IPS-NIHi7 (cell line): ENCODE measurements at regions not wholly inside any gene's neighbourhood (a gene's known extent, or its start where the extent isn't known, plus 50 kb on each side); places are given as distances from the start of the nearest gene placed in this dataset.
"Not testable (repeated sequence)": the region's sequence is repeated elsewhere in the genome, so short reads cannot be mapped to it uniquely, and the experiment has no call there.

ENCODE experiments used
- DNase-seq: peaks from one replicate; pipeline ENCODE4 v3.0.0; 2012; ENCODE audit warnings: mixed read lengths; ENCODE audit errors: extremely low spot score

DNA sequence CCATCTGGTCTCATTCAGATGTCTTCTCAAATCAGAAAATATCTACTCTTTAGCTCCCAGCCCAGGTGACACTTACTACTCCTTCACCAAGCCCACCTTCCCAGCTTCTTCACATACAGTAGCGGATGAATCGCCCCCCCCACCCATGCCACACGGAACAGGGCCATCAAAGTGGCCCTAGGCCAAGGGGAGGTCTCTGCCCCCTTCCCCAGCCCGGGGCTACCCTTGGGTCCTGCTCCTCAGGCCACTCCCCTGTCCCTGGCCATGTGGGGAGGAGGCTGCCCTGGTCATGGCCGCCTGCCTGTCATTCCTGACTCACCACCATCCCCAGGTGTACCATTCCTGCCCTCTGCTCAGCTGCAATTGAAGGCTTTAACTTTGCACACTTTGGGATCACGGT, 142.8 kb downstream of the NECTIN1 start:
- DNase-seq: no peak

GRCh38 chr11:119585043-119585781, 143.8 kb downstream of the NECTIN1 start:
- peak; percentile 76 for DNase-seq

DNA sequence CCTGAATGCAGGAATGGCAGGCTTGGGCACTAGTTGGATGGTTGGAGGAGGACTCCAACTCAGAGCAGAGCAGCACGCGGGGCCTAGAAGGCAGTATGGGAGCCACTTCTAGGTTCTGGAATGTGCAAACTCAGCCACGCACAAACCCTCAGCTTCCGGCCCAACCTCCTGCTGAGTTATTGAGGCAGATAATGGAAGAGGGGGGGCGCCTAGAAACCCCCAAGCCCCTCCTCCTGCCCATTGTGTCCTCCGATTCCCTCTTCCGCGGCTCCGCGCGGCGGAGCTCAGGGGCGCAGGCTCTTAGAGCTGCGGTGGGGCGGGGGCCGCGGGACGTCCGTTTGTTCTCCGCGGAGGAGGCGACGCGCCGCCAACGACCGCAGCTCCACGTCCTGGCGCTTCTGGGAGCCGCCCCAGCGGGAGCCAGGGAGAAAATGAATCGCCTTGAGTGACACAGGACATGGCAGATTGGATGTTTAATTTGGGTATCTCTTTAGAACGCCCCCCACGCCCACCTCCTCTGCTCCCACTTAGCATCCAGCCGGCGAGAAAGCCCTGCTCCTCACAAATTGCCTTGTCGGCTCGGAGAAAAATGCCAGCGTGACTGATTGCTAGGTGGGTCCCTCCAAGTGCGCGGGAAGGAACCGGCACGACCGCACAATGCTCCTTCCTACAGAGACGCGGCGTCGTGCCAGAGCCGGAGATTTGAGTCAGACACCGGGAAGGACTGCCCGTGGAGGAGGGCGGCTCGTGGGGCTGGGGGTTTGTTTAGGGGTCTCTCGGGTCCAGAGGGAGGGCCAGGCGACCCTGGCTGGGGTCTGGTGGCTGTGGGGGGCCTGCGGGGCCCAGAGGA, 144.6 kb downstream of the NECTIN1 start:
- DNase-seq: peak; percentile 82

DNA sequence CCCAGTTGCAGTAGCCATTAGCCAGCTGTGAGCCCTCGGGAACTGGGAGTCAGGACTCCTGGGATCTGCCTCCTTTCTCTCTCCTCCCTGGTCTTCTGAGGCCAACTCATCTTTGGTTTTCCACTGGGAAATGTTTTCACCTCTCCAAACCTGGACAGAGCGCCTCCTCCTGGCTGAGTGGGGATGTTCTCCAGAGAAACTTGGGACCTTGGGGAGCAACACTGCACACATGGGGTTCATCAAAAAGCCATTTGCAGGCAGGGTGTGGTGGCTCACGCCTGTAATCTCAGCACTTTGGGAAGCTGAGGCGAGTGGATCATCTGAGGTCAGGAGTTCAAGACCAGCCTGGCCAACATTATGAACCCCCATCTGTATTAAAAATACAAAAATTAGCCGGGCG, 145.4 kb downstream of the NECTIN1 start:
- no peak for DNase-seq

GRCh38 chr11:119581396-119581795, 147.6 kb downstream of the NECTIN1 start:
- not testable (repeated sequence) for DNase-seq

GRCh38 chr11:119580751-119581150, 148.2 kb downstream of the NECTIN1 start:
- DNase-seq: no peak

- no peak for DNase-seq
These were observed 148.9 kb downstream of the NECTIN1 start for GRCh38 chr11:119580081-119580480.

DNA sequence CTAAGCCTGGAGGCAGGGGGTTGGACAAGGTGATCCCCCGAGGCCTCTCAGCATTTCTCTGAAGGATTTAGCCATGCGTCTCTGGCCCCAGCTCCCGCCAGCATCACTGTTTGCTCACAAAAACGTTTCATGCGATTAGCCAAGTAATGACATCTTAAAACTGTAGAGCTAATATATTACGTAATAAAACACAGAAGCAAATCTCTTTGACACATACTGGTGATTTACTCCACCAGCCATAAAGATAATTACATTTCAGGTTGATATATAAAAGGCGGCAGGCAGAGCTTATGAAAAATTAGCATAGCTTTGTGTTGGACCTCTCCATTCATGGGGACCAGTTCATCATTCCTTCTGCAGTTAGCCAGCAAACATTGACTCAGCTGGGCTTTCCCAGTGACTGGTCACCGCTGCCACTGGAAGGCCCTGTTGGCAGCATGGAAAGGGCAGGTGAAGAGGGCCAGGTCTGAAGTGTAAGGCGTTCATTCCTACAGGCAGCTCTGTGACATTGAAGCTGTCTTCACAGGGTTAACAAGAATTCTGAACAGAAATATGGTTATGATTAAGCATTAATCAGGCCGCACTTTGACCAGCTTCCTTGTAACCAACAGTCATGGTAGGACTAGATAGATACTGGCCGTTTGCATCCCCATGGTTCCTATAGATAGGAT, 150.3 kb downstream of the NECTIN1 start:
- no peak for DNase-seq

DNA sequence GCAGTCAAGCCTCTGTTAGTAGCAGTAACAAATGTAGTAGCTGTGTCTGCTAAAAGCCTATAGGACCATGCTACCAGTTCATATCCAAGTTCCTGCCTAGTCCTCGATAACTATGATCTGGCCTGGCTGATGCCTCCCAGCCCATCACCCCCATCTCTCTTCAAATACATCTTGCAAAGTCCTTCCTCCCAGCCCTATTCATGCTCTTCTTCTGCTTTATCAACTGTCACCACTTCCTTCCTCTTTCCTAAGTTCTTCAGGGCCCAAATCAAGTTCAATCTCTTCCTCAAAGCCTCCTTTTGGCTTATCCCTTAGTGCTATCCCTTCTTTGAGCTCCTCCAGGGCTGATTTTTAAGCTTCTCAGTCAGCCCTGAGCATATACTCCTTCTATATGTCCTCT, 150.9 kb upstream of the THY1 start:
- no peak for DNase-seq

DNA sequence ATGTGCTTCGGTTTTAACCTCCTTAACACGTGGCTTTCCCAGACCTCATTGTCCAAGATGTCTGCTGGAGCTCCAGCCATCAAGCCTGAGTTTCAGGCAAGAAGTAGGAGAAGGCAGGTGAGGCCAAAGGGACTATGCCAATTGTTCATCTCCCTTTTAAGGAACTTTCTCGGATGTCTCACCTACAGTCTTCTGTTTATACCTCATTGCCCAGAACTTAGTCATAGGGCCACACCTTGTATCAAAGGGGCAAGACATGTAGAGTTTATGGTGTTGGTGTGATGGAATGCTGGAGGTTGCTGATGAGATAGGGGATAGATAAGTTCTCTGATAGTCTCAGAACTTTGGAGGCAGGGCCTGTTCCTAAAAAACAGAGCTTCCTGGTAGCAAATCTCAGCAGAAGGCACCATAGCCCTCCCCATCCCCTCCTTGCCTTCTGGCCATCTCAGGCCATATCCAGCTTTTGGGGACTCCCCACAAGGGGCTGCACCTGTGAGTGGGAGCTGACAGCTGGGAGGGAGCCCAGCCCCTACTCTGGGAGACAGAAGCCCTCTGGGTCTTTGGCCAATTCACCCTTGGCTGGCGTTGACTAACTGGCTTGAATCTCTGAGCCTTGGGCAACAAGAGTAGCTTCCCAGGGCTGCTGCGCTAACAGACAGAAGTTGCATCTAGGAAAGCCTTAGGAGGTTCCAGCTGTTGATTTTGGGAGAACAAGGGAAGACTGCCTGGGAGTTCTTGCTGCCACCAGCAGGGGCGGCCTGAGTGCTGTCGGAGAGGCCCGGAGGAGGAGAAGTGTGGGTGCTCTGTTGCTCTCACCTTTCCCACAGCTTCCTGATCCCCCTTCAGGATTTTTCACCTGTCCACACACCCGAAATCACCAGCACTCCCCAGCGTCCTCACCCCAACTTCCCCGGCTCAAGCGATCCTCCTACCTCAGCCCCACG, 149.8 kb upstream of the THY1 start:
- DNase-seq: peak; percentile 36

DNA sequence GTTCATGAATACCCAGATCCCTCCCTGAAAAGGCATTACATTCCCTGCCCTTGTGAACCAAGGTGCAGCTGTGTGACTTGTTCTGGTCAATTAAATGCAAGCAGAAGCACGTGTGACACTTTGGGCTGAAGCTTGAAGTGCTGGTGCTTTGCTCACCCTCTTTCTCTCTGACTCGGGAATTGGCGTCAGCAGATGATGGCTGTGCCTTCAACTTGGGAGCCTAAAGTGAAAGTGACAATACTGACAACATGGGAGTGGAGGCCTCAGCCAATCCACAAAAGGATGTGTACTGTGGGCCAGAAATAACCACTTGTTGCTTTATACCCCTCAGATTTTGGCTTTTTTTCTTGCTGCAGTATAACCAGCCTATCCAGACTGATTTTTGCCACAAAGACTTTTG, 148.3 kb upstream of the THY1 start:
- DNase-seq: no peak

DNA sequence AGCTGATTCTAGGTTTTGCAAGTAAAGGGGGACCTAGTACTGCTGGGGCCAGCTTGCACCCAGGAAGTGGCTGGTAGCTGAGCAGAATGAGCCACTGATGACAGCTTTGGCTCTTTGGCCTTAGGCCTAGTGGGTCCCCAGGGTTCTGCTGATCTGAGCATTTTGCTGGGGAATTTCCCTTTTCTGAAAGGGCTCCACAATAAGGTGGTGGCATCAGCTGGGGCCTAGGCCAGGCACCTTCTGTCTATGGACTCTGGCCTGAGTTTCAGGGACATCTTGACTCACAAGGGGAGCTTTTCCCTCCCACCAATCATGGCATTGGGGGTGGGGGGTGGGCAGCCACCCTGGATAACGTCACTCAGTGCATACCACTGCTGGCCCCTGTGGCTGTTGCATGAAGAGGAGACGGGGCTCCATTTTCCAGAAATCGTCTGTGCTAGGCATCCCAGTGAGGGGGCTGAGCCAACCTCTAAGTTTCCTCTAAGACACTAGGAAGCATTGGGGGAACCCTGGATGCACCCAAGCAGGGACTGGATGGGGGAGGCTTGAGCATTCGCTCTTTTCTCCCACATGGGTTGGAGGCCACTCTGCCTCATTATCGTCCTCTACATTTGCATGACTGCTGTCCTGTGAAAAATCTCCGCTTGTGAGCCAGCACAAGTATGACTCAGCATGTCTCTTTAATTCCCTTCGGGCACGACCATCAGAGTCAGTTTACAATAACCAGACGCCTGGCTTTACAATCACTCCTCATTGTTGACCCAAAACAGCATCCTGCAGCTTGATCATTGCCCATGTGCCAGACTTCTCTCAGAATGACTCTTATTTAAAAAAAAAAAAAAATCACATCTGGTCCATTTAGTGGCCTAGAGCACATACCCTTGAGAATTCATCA, 145.0 kb upstream of the THY1 start:
- DNase-seq: peak; percentile 34

- DNase-seq: no peak
These were observed 143.3 kb upstream of the THY1 start for GRCh38 chr11:119566319-119566718.

- DNase-seq: not testable (repeated sequence)
These were observed 142.7 kb upstream of the THY1 start for GRCh38 chr11:119565693-119566092.

GRCh38 chr11:119560961-119561360, 138.0 kb upstream of the THY1 start:
- no peak for DNase-seq

DNA sequence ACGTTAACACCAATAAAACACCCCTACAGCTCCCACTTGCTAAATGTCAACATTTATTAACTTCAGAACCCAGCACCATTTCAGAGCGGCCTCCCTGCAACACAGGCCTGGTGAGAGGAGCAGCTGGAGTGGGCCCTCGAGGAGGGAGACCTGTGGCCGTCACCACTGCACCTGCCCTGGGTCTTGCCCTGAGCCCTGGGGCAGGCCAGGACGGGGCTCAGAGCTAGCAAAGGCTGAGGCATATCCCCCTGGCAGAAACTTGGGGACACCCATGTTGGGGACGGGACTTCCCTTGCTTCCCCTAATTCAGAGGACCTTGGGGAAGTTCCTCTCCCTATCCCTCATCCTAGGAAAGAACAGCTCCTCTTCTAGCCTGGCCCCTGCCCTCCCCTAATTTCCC, 137.3 kb upstream of the THY1 start:
- DNase-seq: no peak

GRCh38 chr11:119552106-119552485, 129.1 kb upstream of the THY1 start:
- DNase-seq: no peak

- no peak for DNase-seq
These were observed 128.6 kb upstream of the THY1 start for GRCh38 chr11:119551420-119552105.

GRCh38 chr11:119550053-119550752, 127.2 kb upstream of the THY1 start:
- DNase-seq: no peak
